SW480 (cell line): ENCODE measurements at regions not wholly inside any gene's neighbourhood (a gene's known extent, or its start where the extent isn't known, plus 50 kb on each side); places are given as distances from the start of the nearest gene placed in this dataset.

Experiments
- DNase-seq: peaks from one replicate; pipeline ENCODE4 v3.0.0-alpha.2; 2016; ENCODE audit warnings: low spot score

GRCh38 chr4:188826393-188826792 lies 687.2 kb downstream of the TRIML1 start:
- no peak for DNase-seq

- DNase-seq = no peak
These were observed 700.5 kb downstream of the TRIML1 start for GRCh38 chr4:188839704-188840103.

GRCh38 chr4:188841523-188841922 lies 702.3 kb downstream of the TRIML1 start:
- DNase-seq = no peak

- no peak for DNase-seq
These were observed 715.2 kb downstream of the TRIML1 start for GRCh38 chr4:188854436-188854835.

GRCh38 chr4:188858696-188859095 lies 719.5 kb downstream of the TRIML1 start:
- DNase-seq = no peak

GRCh38 chr4:188864741-188865140 lies 725.5 kb downstream of the TRIML1 start:
- peak; percentile 33 for DNase-seq

GRCh38 chr4:188867796-188868195 lies 728.6 kb downstream of the TRIML1 start:
- no peak for DNase-seq

GRCh38 chr4:188869581-188869980 lies 730.3 kb downstream of the TRIML1 start:
- DNase-seq = no peak

GRCh38 chr4:188872809-188873208 lies 733.6 kb downstream of the TRIML1 start:
- DNase-seq = no peak

- DNase-seq = no peak
These were observed 737.6 kb downstream of the TRIML1 start for GRCh38 chr4:188876881-188877280.

GRCh38 chr4:188879598-188879997 lies 740.4 kb downstream of the TRIML1 start:
- DNase-seq = no peak

GRCh38 chr4:188887905-188888304 lies 748.7 kb downstream of the TRIML1 start:
- DNase-seq = no peak

- DNase-seq = no peak
These were observed 753.6 kb downstream of the TRIML1 start for GRCh38 chr4:188892837-188893236.

GRCh38 chr4:188903986-188904385 lies 764.7 kb downstream of the TRIML1 start:
- DNase-seq = no peak

- no peak for DNase-seq
These were observed 765.4 kb downstream of the TRIML1 start for GRCh38 chr4:188904617-188905016.

GRCh38 chr4:188905248-188905647 lies 766.0 kb downstream of the TRIML1 start:
- no peak for DNase-seq

GRCh38 chr4:188911199-188911598 lies 772.0 kb downstream of the TRIML1 start:
- peak; percentile 11 for DNase-seq

GRCh38 chr4:188911707-188912106 lies 772.5 kb downstream of the TRIML1 start:
- no peak for DNase-seq

- no peak for DNase-seq
These were observed 775.9 kb downstream of the TRIML1 start for GRCh38 chr4:188915175-188915574.

GRCh38 chr4:188918787-188919186 lies 779.5 kb downstream of the TRIML1 start:
- no peak for DNase-seq

- no peak for DNase-seq
These were observed 791.6 kb downstream of the TRIML1 start for GRCh38 chr4:188930822-188931221.

- DNase-seq = no peak
These were observed 795.2 kb downstream of the TRIML1 start for GRCh38 chr4:188934320-188934962.

- peak; percentile 29 for DNase-seq
These were observed 802.4 kb downstream of the TRIML1 start for GRCh38 chr4:188941524-188942119.

- DNase-seq = no peak
These were observed 803.4 kb downstream of the TRIML1 start for GRCh38 chr4:188942606-188943005.
